DMS 273 treated with DMSO at 0.1 percent for 48 hours (cell line): ENCODE measurements at regions not wholly inside any gene's neighbourhood (a gene's known extent, or its start where the extent isn't known, plus 50 kb on each side); places are given as distances from the start of the nearest gene placed in this dataset.

ENCODE experiments used
- DNase-seq: peaks from one replicate; lab custom pipeline; 2025; lab: John Stamatoyannopoulos, UW

GRCh38 chr10:44682507-44682906, 228.6 kb upstream of the TMEM72 start:
- no peak for DNase-seq

- DNase-seq = no peak
Observed at GRCh38 chr10:44684661-44685060, 226.5 kb upstream of the TMEM72 start.

GRCh38 chr10:44685220-44685619, 225.9 kb upstream of the TMEM72 start:
- no peak for DNase-seq

- no peak for DNase-seq
Observed at GRCh38 chr10:44685747-44686146, 225.4 kb upstream of the TMEM72 start.

GRCh38 chr10:44689368-44689767, 221.8 kb upstream of the TMEM72 start:
- DNase-seq = no peak

DNA sequence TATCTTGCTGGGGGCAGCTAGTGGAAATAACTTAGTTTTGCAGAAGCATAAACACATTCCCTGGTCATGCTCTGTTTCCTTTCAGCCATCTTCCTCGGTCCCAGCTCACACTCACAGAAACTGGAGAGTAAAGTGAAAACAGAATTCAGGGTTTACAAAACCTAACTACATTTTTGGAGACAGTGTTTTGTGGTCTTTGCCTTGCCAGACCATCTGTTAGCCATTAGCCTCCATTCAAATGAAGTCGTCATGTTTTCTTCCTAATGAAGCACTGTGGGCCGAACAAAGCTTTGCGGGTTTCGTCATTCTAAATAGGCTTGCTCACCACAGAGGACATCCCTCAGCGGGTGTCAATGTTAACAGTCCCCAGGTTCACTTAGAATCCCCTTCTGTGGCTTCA, 214.6 kb upstream of the TMEM72 start:
- no peak for DNase-seq

- DNase-seq = no peak
Observed at GRCh38 chr10:44697116-44697515, 214.0 kb upstream of the TMEM72 start.

DNA sequence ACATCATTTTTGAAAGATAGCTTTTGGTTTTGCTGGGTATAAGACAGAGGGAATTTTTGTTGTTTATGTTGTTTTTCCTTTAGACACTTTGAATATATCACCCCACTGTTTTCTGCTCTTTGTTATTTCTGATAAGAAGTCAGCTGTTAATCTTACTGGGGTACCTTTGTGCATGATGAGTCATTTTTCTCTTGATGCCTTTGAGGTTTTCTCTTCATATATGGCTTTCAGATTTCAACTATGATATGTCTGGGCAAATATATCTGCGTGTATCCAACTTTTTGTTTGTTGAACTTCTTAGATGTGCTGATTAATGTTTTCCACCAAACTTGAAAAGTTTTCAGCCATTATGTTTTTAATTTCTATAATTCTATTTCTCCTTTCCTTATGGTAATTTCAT, 208.6 kb upstream of the TMEM72 start:
- no peak for DNase-seq

- no peak for DNase-seq
Observed at GRCh38 chr10:44703241-44704155, 207.6 kb upstream of the TMEM72 start.

DNA sequence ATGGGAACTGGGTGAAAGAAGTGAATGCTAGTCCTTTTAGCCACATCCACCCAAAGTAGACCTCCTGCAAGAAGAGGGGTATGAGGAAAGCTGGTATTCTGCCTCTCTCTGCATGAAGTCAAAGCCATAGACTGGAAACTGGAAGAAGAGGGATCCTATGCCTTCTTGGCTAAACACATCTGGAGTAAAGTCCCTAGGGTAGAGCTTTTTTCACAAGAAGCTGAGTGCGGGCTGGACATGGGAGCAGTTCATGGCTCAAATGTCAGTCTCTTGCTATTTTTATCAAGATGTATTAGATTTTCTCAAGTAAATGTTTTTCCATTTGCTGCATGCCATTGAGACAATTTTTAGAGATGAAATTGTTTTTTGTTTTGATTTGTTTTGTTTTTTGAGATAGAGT, 206.5 kb upstream of the TMEM72 start:
- no peak for DNase-seq

- no peak for DNase-seq
Observed at GRCh38 chr10:44706745-44707144, 204.4 kb upstream of the TMEM72 start.

- DNase-seq = no peak
Observed at GRCh38 chr10:44713307-44713706, 197.8 kb upstream of the TMEM72 start.

DNA sequence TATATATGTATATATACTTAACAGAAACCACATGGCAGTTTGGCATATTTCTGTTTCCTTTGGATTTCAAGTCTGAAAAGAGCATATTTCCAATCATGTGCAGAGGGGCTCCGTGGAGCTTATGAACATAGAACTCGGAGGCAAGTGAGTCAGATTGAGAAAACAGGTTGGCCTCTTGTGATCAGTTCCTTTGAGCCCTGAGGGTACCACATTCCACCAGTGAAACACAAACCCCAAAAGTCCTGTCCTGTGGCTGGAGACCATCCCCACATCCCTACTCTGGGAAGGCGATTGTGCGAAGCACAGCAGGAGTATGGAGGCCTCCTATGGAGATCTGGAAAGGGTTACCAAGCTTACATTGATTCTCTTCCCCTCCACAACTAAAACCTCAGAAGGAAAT, 196.7 kb upstream of the TMEM72 start:
- no peak for DNase-seq

DNA sequence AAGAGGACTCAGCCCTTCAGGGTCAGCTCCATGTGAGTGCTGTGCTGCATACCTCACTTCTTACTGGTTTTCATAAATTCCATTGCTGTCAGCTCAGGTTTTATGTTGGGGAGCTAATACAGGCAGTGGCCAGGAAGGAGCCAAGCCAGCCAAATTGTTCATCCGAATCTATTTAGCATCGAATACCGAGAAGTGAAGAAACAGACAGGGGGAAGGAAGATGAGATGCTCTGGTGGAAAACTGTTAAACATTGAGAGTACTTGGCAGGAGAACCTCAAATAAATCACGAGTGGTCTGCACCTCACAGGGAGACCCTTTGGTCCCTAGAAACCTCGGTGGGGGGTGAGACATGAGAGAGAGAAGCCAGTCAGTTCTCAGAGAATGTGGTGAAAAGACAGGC, 196.0 kb upstream of the TMEM72 start:
- DNase-seq = no peak

GRCh38 chr10:44716470-44717015, 194.6 kb upstream of the TMEM72 start:
- no peak for DNase-seq

GRCh38 chr10:44723082-44723481, 188.1 kb upstream of the TMEM72 start:
- no peak for DNase-seq

GRCh38 chr10:44723619-44724325, 187.4 kb upstream of the TMEM72 start:
- DNase-seq = no peak

GRCh38 chr10:44724415-44725174, 186.5 kb upstream of the TMEM72 start:
- DNase-seq = no peak

GRCh38 chr10:44725404-44725803, 185.7 kb upstream of the TMEM72 start:
- no peak for DNase-seq

GRCh38 chr10:44731283-44731682, 179.9 kb upstream of the TMEM72 start:
- DNase-seq = no peak

GRCh38 chr10:44733501-44734488, 177.3 kb upstream of the TMEM72 start:
- no peak for DNase-seq
